Prostate gland (tissue), 2 donors: ENCODE measurements at regions not wholly inside any gene's neighbourhood (a gene's known extent, or its start where the extent isn't known, plus 50 kb on each side); places are given as distances from the start of the nearest gene placed in this dataset.

ENCODE experiments used
- POLR2A ChIP-seq: fragments of 450-650 bp; IDR thresholded peaks from one replicate; pipeline ENCODE4 v1.6.1; 2016; ENCODE audit warnings: antibody characterized with exemption, mild to moderate bottlenecking
- POLR2AphosphoS5 ChIP-seq: sonication (generic); formaldehyde crosslinking; IDR thresholded peaks from one replicate; pipeline ENCODE4 v1.6.1; 2017; ENCODE audit warnings: antibody characterized with exemption
- TF ChIP-seq, protein P1 (sequence below), 4 experiments: fragments of 200-600 bp in 2 of 4; fragments of 450-650 bp in 2 of 4; sonication (generic) in 2 of 4; IDR thresholded peaks; 1 replicate in 3 of 4; 2 replicates in 1 of 4; pipeline ENCODE4 v1.5.1; 2016 to 2019; ENCODE audit warnings: antibody characterized with exemption in 4 of 4, mild to moderate bottlenecking in 2 of 4, moderate library complexity in 2 of 4

DNA sequence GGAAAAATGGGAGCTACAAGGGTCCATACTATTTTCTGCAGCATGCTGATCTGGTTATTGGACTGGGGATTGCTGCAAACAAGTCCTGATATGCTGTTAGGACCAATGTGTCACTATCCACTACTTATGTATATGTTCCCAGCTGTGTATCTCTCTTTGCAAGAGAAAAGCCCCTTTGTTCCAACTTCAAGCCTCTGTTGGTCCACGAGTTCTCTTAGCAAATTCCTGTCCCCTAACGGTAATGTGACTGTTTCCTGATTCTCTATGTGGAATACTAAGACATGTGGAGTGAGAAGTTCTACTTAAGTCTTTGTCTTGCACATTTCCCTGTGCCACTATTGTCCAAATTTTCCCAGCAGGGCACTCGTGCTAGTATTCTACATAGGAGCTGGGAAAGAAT lies 557.7 kb downstream of the FSCB start:
- TF ChIP-seq, protein P1, sequence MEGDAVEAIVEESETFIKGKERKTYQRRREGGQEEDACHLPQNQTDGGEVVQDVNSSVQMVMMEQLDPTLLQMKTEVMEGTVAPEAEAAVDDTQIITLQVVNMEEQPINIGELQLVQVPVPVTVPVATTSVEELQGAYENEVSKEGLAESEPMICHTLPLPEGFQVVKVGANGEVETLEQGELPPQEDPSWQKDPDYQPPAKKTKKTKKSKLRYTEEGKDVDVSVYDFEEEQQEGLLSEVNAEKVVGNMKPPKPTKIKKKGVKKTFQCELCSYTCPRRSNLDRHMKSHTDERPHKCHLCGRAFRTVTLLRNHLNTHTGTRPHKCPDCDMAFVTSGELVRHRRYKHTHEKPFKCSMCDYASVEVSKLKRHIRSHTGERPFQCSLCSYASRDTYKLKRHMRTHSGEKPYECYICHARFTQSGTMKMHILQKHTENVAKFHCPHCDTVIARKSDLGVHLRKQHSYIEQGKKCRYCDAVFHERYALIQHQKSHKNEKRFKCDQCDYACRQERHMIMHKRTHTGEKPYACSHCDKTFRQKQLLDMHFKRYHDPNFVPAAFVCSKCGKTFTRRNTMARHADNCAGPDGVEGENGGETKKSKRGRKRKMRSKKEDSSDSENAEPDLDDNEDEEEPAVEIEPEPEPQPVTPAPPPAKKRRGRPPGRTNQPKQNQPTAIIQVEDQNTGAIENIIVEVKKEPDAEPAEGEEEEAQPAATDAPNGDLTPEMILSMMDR (IDR thresholded peaks at IDR 0.05): no peak
- TF ChIP-seq POLR2A (no peak), POLR2AphosphoS5 (no peak)
